Stimulated activated naive CD8-positive, alpha-beta T cell treated with anti-CD3 and anti-CD28 coated beads, Interleukin-15, amount 100 ng/mL, for 72 hours (primary cell): ENCODE measurements at regions not wholly inside any gene's neighbourhood (a gene's known extent, or its start where the extent isn't known, plus 50 kb on each side); places are given as distances from the start of the nearest gene placed in this dataset.

Source experiments
- ATAC-seq: fragments of 150-1000 bp; cut with Tn5 transposase; 2 replicates; pipeline ENCODE4 v1.10.0; 2021; ENCODE audit warnings: mild to moderate bottlenecking, moderate library complexity
- DNase-seq, 2 donors: peaks; one replicate each; pipeline ENCODE4 v3.0.0; 2021 to 2022
- H3K27ac Mint-ChIP-seq, 2 donors: one replicate each; pipeline ENCODE4 v1.8.0; 2022; ENCODE audit warnings: mild to moderate bottlenecking in 2 of 2, mixed read lengths in 2 of 2, moderate library complexity in 2 of 2
- H3K27me3 Mint-ChIP-seq: one replicate; pipeline ENCODE4 v1.8.0; 2022; ENCODE audit warnings: mixed read lengths
- H3K4me1 Mint-ChIP-seq: one replicate; pipeline ENCODE4 v1.8.0; 2022; ENCODE audit warnings: mild to moderate bottlenecking, mixed read lengths
- H3K4me3 Mint-ChIP-seq, 2 donors: one replicate each; pipeline ENCODE4 v1.8.0; 2022; ENCODE audit warnings: mild to moderate bottlenecking in 2 of 2, mixed read lengths in 2 of 2, moderate library complexity in 1 of 2
- H3K9me3 Mint-ChIP-seq, 2 donors: one replicate each; pipeline ENCODE4 v1.8.0; 2022; ENCODE audit warnings: mixed read lengths in 2 of 2

DNA sequence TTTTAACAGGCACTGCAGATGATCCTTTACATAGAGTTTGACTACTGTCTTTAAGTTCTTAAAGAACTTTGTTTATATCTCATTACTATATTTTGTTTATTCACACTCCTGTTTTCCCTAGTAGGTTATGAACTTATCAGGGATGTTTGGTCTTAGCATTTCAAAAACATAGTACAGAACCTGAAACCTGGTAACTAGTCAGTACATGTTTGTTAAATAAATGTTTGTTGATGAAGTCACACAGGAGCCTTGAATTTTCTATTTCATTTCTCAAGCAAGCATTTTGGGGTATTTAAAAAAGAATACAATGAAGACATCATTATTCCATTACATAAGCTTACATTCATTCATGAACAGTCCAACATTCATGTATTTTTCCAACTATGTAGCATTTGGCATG lies 280.3 kb upstream of the ZSWIM2 start:
- Mint-ChIP-seq H3K4me1 (no peaks in the 10 kb centered on the region), H3K27ac (no peak overlapping the region), H3K9me3 (peaks cover 6% of the 10 kb centered on the region in 2 donors), H3K4me3 (no peak overlapping the region), H3K27me3 (no peaks in the 10 kb centered on the region)
- ATAC-seq (no peak), DNase-seq (no peak)

- Mint-ChIP-seq H3K4me1 (no peaks in the 10 kb centered on the region), H3K27me3 (no peaks in the 10 kb centered on the region), H3K4me3 (no peak overlapping the region), H3K27ac (no peak overlapping the region), H3K9me3 (no peaks in the 10 kb centered on the region)
- DNase-seq (no peak), ATAC-seq (no peak)
Observed at GRCh38 chr2:187126247-187127005, 277.5 kb upstream of the ZSWIM2 start.

- Mint-ChIP-seq H3K9me3 (no peaks in the 10 kb centered on the region), H3K4me1 (no peaks in the 10 kb centered on the region), H3K27ac (no peak overlapping the region), H3K4me3 (no peak overlapping the region), H3K27me3 (no peaks in the 10 kb centered on the region)
- ATAC-seq (no peak), DNase-seq (no peak)
Observed at GRCh38 chr2:187125318-187125717, 276.3 kb upstream of the ZSWIM2 start.

DNA sequence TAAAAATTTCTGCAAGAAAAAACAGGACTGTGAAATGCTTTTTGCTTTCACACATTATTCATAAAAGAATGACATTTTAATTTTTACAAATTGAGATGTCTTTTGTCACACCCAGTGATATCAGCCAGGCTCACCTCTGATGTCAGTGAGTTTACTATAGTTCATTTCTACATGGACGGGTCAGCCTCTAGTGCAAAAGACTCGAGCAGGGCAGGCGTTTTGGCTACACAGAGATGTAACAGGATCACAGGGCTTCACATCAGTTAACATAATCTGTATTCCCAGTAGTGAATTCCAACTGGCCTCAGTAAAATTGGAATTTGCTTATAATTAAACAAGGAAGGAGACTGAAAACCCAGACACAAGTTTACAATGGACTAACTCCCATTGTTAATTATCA lies 275.6 kb upstream of the ZSWIM2 start:
- no peak overlapping the region for H3K4me3 Mint-ChIP-seq
- ATAC-seq (no peak), DNase-seq (no peak)
- H3K27me3 Mint-ChIP-seq: no peaks in the 10 kb centered on the region
- no peaks in the 10 kb centered on the region for H3K9me3 Mint-ChIP-seq
- no peaks in the 10 kb centered on the region for H3K4me1 Mint-ChIP-seq
- H3K27ac Mint-ChIP-seq: no peak overlapping the region

DNA sequence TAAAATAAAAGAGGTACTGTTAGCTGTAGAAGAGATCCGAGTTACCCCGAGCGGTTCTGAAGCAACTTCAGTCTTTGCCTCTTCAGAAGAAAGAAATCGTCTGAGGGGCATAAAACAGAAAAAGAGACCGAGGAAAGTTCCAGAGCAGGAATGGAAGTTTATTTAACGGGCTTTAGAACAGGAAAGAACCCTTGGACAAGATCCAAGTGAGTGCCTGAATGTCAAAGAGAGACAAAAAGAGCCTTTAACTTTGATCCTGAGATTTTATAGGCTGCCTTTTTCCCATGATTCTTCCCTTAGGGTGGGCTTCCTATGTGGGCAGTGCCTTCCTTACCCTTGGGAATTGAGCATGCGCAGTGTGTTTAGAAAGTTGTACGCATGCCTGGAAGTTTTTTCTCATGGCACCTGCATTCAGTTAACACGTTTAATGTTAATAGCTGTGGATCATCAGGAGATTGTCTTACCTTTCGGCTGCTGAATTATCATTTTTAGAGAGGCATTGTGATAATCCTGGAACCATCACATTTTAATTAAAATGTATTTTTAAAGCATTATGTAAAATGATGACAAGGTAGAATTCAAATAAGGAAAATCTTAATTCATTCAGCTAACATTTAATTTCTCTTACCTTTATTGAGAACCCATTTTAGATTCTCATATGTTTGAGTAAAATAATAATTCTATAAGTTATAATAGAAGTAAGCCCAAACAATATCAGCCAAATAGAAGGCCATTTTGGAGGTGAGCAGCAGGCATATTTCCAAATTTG lies 269.5 kb upstream of the ZSWIM2 start:
- H3K4me3 Mint-ChIP-seq: no peak overlapping the region
- no peak overlapping the region for H3K27ac Mint-ChIP-seq
- DNase-seq: no peak
- H3K9me3 Mint-ChIP-seq: no peaks in the 10 kb centered on the region
- H3K4me1 Mint-ChIP-seq: no peaks in the 10 kb centered on the region
- ATAC-seq: no peak
- no peaks in the 10 kb centered on the region for H3K27me3 Mint-ChIP-seq

DNA sequence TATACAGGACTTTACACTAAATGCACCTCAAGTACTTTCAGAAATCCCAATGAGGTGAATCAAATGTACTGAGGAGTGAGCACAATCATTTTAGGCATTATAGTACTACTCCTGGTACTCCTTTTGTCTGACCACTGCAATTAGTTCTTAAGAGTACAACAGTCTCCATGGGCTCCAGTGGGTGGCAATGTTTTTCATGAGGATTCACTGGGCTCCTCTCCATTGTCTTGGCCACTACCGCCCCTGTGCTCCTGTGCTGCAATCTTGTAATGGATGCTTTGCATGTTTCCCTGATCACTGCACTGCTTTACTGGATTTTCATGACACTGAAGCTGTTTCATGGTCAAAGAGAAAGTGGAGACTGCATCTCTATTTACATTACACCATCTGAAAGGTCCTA lies 268.5 kb upstream of the ZSWIM2 start:
- no peak overlapping the region for H3K27ac Mint-ChIP-seq
- no peak overlapping the region for H3K4me3 Mint-ChIP-seq
- H3K4me1 Mint-ChIP-seq: no peaks in the 10 kb centered on the region
- H3K9me3 Mint-ChIP-seq: no peaks in the 10 kb centered on the region
- no peak for DNase-seq
- H3K27me3 Mint-ChIP-seq: no peaks in the 10 kb centered on the region
- ATAC-seq: no peak

DNA sequence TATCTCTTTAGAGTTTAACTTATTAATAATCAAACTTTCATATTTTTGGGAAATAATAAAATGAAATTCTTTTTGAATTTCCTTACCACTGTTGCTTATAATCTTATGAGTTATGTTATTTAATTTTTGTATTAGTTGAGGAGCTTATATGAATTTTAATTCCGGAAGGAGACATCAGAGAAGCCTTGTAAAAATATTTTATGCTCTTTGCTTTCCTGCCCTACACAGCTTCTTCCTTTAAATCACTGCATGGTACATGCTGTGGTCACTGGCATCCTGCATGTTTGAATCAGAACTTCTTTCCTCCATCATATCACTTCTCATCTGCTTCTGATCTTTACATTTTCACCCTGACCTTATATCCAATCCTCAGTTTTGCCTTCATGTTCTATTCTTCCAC lies 266.7 kb upstream of the ZSWIM2 start:
- ATAC-seq (no peak), DNase-seq (no peak)
- Mint-ChIP-seq H3K4me1 (no peaks in the 10 kb centered on the region), H3K4me3 (no peak overlapping the region), H3K27me3 (no peaks in the 10 kb centered on the region), H3K9me3 (no peaks in the 10 kb centered on the region), H3K27ac (no peak overlapping the region)

DNA sequence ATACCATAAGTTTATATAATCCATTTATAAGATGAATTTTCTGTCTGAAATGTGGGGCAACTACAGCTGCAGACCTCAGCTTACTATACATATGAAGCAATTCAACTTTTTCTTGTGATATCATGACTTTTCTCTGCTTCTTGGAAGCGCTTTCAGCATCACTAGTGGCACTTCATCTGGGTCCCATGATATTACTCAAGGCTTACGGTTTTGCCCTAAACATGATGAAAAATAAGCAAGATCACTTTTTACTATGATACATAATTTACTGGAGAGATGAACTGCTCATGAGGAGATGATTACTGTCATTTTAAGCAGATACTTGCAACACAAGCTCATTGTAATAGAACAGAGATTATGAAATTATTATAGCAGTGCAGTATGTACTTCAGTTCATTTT lies 258.0 kb upstream of the ZSWIM2 start:
- H3K4me3 Mint-ChIP-seq: no peak overlapping the region
- no peak overlapping the region for H3K27ac Mint-ChIP-seq
- H3K27me3 Mint-ChIP-seq: no peaks in the 10 kb centered on the region
- no peak for ATAC-seq
- no peak for DNase-seq
- no peaks in the 10 kb centered on the region for H3K4me1 Mint-ChIP-seq
- H3K9me3 Mint-ChIP-seq: no peaks in the 10 kb centered on the region

DNA sequence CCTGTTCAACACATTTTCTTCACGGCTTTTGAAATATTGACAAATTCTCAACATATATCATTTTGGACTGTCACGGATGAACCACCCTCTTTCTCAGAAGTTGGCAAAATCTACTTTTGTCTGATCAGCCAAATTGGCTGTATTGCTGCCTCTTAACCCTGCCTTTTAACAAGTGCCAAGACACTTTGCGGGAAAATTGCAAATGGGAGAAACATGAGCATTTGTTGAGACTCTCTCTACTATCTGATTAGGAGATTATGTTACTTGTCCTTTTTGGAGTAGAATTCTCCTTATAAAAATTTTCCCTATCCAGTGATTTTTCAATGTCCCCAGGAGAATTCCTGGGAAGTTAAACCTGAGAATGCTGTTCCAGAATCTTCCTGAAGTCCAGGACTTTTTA lies 256.2 kb upstream of the ZSWIM2 start:
- ATAC-seq (no peak), DNase-seq (no peak)
- H3K9me3 Mint-ChIP-seq: no peaks in the 10 kb centered on the region
- H3K4me3 Mint-ChIP-seq: no peak overlapping the region
- H3K4me1 Mint-ChIP-seq: no peaks in the 10 kb centered on the region
- H3K27me3 Mint-ChIP-seq: no peaks in the 10 kb centered on the region
- no peak overlapping the region for H3K27ac Mint-ChIP-seq

- no peaks in the 10 kb centered on the region for H3K9me3 Mint-ChIP-seq
- no peak for DNase-seq
- no peaks in the 10 kb centered on the region for H3K27me3 Mint-ChIP-seq
- no peak for ATAC-seq
- no peak overlapping the region for H3K27ac Mint-ChIP-seq
- H3K4me1 Mint-ChIP-seq: no peaks in the 10 kb centered on the region
- H3K4me3 Mint-ChIP-seq: no peak overlapping the region
Observed at GRCh38 chr2:187102381-187102780, 253.4 kb upstream of the ZSWIM2 start.

DNA sequence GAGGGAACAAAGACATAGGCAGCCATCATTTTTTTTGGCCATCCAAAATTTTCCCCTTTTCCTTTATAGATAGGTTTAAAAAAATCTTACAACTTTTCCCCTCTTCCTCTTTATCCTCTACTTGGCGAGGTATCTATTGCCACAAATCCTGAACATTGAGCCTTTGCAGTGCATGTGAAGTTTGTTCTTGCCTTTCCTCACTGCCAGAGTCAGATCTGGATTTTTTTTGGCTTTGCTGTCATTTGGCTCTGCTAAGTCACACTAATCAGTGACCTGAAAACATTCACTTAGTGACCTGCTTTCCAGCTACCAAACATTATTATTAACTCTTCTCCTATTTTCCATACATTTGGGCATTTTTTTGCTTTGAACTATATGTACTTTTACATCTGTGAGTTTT lies 249.2 kb upstream of the ZSWIM2 start:
- Mint-ChIP-seq H3K4me1 (no peaks in the 10 kb centered on the region), H3K4me3 (no peak overlapping the region), H3K27ac (no peak overlapping the region), H3K27me3 (no peaks in the 10 kb centered on the region), H3K9me3 (no peaks in the 10 kb centered on the region)
- no peak for ATAC-seq
- no peak for DNase-seq

GRCh38 chr2:187093771-187094412 lies 244.9 kb upstream of the ZSWIM2 start:
- no peak for ATAC-seq
- no peaks in the 10 kb centered on the region for H3K27me3 Mint-ChIP-seq
- no peak overlapping the region for H3K4me3 Mint-ChIP-seq
- no peaks in the 10 kb centered on the region for H3K4me1 Mint-ChIP-seq
- DNase-seq: no peak
- peaks cover 7 to 8% of the 10 kb centered on the region in 2 donors for H3K9me3 Mint-ChIP-seq
- H3K27ac Mint-ChIP-seq: no peak overlapping the region

DNA sequence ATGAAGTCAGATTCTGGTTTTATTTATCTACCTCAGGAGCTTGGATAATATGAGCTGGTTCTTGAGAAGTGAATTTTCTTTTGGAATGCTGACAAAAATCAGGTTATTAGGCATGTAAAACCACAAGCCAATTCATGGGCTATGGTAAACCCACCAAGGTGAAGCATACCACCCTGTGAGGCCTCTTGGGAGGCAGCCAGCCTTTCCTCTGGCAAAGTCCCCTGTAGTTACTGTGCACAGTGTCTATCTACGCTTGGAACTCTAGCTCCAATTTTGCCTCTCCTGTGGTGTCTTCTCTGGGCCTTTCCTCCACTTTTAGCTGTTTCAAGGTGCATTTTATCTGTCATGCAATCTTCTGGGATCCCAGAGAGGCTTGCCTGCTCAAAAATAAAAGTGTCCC lies 242.7 kb upstream of the ZSWIM2 start:
- H3K4me3 Mint-ChIP-seq: no peak overlapping the region
- no peak for ATAC-seq
- H3K9me3 Mint-ChIP-seq: peaks cover 7 to 10% of the 10 kb centered on the region in 2 donors
- no peaks in the 10 kb centered on the region for H3K4me1 Mint-ChIP-seq
- no peaks in the 10 kb centered on the region for H3K27me3 Mint-ChIP-seq
- DNase-seq: no peak
- H3K27ac Mint-ChIP-seq: no peak overlapping the region

GRCh38 chr2:187084524-187084923 lies 235.6 kb upstream of the ZSWIM2 start:
- no peak for DNase-seq
- H3K4me3 Mint-ChIP-seq: no peak overlapping the region
- no peaks in the 10 kb centered on the region for H3K27me3 Mint-ChIP-seq
- no peaks in the 10 kb centered on the region for H3K4me1 Mint-ChIP-seq
- H3K9me3 Mint-ChIP-seq: peaks cover 4 to 8% of the 10 kb centered on the region in 2 donors
- no peak for ATAC-seq
- H3K27ac Mint-ChIP-seq: no peak overlapping the region

- Mint-ChIP-seq H3K27ac (no peak overlapping the region), H3K9me3 (peaks cover 0 to 4% of the 10 kb centered on the region in 2 donors), H3K4me3 (no peak overlapping the region), H3K4me1 (no peaks in the 10 kb centered on the region), H3K27me3 (no peaks in the 10 kb centered on the region)
- DNase-seq (no peak), ATAC-seq (no peak)
Observed at GRCh38 chr2:187081461-187081860, 232.5 kb upstream of the ZSWIM2 start.

- no peaks in the 10 kb centered on the region for H3K4me1 Mint-ChIP-seq
- DNase-seq: no peak
Observed at GRCh38 chr2:187079901-187080300, 230.9 kb upstream of the ZSWIM2 start.

More at GRCh38 chr2:187079901-187080300, 230.9 kb upstream of the ZSWIM2 start:
- no peak for ATAC-seq
- Mint-ChIP-seq H3K4me3 (no peak overlapping the region), H3K27ac (no peak overlapping the region), H3K9me3 (peaks cover 0 to 9% of the 10 kb centered on the region in 2 donors), H3K27me3 (no peaks in the 10 kb centered on the region)
